HG03342 (cell line): ENCODE measurements at regions not wholly inside any gene's neighbourhood (a gene's known extent, or its start where the extent isn't known, plus 50 kb on each side); places are given as distances from the start of the nearest gene placed in this dataset.

Source experiments
- ATAC-seq: cut with Tn5 transposase; IDR thresholded peaks from one replicate; pipeline ENCODE4 v1.9.1; 2021; ENCODE audit warnings: mild to moderate bottlenecking, moderate library complexity; ENCODE audit not compliant: unreplicated experiment

GRCh38 chr16:62585041-62585545 lies 548.9 kb upstream of the CDH8 start:
- ATAC-seq = no peak

GRCh38 chr16:62583414-62583813 lies 547.2 kb upstream of the CDH8 start:
- ATAC-seq = no peak

GRCh38 chr16:62573466-62573865 lies 537.2 kb upstream of the CDH8 start:
- ATAC-seq = no peak

GRCh38 chr16:62568926-62569325 lies 532.7 kb upstream of the CDH8 start:
- no peak for ATAC-seq

- ATAC-seq = no peak
Observed at GRCh38 chr16:62565706-62566105, 529.5 kb upstream of the CDH8 start.

GRCh38 chr16:62564291-62564690 lies 528.1 kb upstream of the CDH8 start:
- no peak for ATAC-seq

- no peak for ATAC-seq
Observed at GRCh38 chr16:62562121-62562520, 525.9 kb upstream of the CDH8 start.

- ATAC-seq = no peak
Observed at GRCh38 chr16:62549875-62550274, 513.6 kb upstream of the CDH8 start.

GRCh38 chr16:62548095-62548494 lies 511.9 kb upstream of the CDH8 start:
- ATAC-seq = no peak

- no peak for ATAC-seq
Observed at GRCh38 chr16:62546701-62547100, 510.5 kb upstream of the CDH8 start.

- ATAC-seq = no peak
Observed at GRCh38 chr16:62545039-62545438, 508.8 kb upstream of the CDH8 start.

- no peak for ATAC-seq
Observed at GRCh38 chr16:62543516-62543915, 507.3 kb upstream of the CDH8 start.

GRCh38 chr16:62539657-62540056 lies 503.4 kb upstream of the CDH8 start:
- ATAC-seq = no peak

GRCh38 chr16:62530426-62530825 lies 494.2 kb upstream of the CDH8 start:
- ATAC-seq = no peak

- no peak for ATAC-seq
Observed at GRCh38 chr16:62516001-62516400, 479.8 kb upstream of the CDH8 start.

GRCh38 chr16:62503073-62503472 lies 466.8 kb upstream of the CDH8 start:
- ATAC-seq = no peak

GRCh38 chr16:62478903-62479458 lies 442.7 kb upstream of the CDH8 start:
- no peak for ATAC-seq

- ATAC-seq = no peak
Observed at GRCh38 chr16:62477796-62478195, 441.6 kb upstream of the CDH8 start.

GRCh38 chr16:62475573-62475972 lies 439.3 kb upstream of the CDH8 start:
- no peak for ATAC-seq

- ATAC-seq = no peak
Observed at GRCh38 chr16:62462971-62463370, 426.7 kb upstream of the CDH8 start.

- ATAC-seq = no peak
Observed at GRCh38 chr16:62450291-62450690, 414.1 kb upstream of the CDH8 start.

- ATAC-seq = no peak
Observed at GRCh38 chr16:62445909-62446308, 409.7 kb upstream of the CDH8 start.

- no peak for ATAC-seq
Observed at GRCh38 chr16:62424206-62424605, 388.0 kb upstream of the CDH8 start.
